MM.1S (cell line): ENCODE measurements at regions not wholly inside any gene's neighbourhood (a gene's known extent, or its start where the extent isn't known, plus 50 kb on each side); places are given as distances from the start of the nearest gene placed in this dataset.

Experiments
- CTCF ChIP-seq: fragments of 300-600 bp; sonication (generic); IDR thresholded peaks from 2 replicates; pipeline ENCODE4 v1.5.1; 2016; ENCODE audit warnings: antibody characterized with exemption, low read length, mixed read lengths
- EZH2 ChIP-seq: fragments of 300-600 bp; sonication (generic); optimal IDR thresholded peaks from 2 replicates; pipeline ENCODE3; 2017; ENCODE audit warnings: low read depth, mild to moderate bottlenecking, antibody characterized with exemption, low read length, mixed read lengths
- EZH2phosphoT487 ChIP-seq: fragments of 300-600 bp; sonication (generic); IDR thresholded peaks from 2 replicates; pipeline ENCODE4 v1.6.1; 2018; ENCODE audit warnings: antibody characterized with exemption, low read length

DNA sequence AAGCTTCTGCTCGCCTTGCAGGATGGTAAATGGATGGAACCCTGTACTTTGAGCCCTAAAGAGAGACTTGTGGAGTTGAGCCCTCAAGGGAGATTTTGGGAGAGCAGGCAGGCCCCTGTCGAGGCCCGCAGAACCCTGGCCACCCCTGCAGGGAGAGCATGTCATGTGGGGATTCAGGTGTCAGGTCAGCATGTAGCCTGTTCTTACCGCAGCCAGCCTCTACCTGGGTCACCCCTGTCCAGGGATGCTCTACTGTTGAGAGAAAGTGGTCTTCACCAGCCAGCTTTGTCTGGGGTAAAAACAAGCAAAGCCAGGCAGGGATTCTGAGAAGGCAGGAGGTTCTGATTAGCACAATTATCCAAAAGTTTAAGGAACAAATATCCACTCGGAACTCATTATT, 55.6 kb upstream of the PROKR2 start:
- no peak for TF ChIP-seq CTCF
- no peak for TF ChIP-seq EZH2
- TF ChIP-seq EZH2phosphoT487: no peak
